ENCODE measurements at regions not wholly inside any gene's neighbourhood (a gene's known extent, or its start where the extent isn't known, plus 50 kb on each side); places are given as distances from the start of the nearest gene placed in this dataset.

DNA sequence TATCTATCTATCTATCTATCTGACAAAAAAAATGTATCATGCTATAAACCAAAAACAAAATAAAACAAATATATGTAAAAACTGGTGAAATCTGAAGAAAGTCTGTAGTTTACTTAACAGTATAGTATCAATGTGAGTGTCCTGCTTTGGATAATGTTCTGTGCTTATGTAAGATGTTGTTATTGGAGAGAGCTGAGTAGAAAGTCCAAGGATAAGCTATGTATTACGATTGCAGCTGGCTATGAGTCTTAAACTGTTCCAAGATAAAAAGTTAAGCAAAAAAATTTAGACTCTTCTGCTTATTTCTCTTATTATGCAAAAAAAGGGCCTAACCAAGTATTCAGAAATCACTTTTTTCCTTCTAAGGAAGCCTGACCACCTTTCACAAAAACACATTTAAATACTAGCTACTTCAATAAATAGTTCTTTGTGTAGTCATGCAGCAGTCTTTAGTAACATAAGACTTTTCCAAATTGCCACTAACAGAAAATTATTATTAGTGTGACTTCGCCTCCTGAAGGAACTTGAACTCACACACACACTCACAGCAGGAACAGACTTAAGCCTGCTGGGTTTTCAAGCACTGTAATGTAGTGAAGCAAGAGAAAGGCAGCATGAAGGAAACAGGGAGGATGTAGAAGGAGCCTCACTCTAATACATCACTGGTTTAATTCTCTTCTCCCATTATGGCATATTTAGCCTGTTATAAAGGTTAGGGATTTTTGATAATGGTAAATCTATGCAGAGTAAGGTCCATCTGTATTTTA lies 265.8 kb upstream of the GJE1 start:
- H3K4me1 ChIP-seq (ENCODE audit: control insufficient read depth, insufficient read depth, low read depth, low read length): no peaks in the 10 kb centered on the region
- no peak overlapping the region for H3K27ac ChIP-seq (ENCODE audit: low read length, poor library complexity, severe bottlenecking)
- no peak overlapping the region for H3K4me2 ChIP-seq (ENCODE audit: low read length, poor library complexity, severe bottlenecking)
- no peak overlapping the region for H3K14ac ChIP-seq (ENCODE audit: low read length in 2 of 2)
- no CpG with 5 or more reads among the region's 2 CpGs for WGBS
- H2BK15ac ChIP-seq (ENCODE audit: low read depth, poor library complexity, severe bottlenecking): no peak overlapping the region
- no peak overlapping the region for H3K18ac ChIP-seq (ENCODE audit: low read depth in 1 of 2, low read length in 2 of 2)
- H3K4ac ChIP-seq (ENCODE audit: low read depth in 1 of 2, low read length in 2 of 2): no peak overlapping the region
- no peaks in the 10 kb centered on the region for H3K36me3 ChIP-seq (ENCODE audit: control insufficient read depth in 1 of 2, insufficient read depth in 2 of 2, low read depth in 1 of 2, low read length in 2 of 2)
- H2BK5ac ChIP-seq (ENCODE audit: low read depth, low read length, poor library complexity, severe bottlenecking): no peak overlapping the region
- H2AK5ac ChIP-seq (ENCODE audit: low read length, severe bottlenecking): no peak overlapping the region
- H2AFZ ChIP-seq (ENCODE audit: low read depth, low read length): no peak overlapping the region
- H2BK12ac ChIP-seq (ENCODE audit: low read length in 2 of 2): no peak overlapping the region
- H3K9me3 ChIP-seq (ENCODE audit: control insufficient read depth, low read length): no peaks in the 10 kb centered on the region
- H4K91ac ChIP-seq (ENCODE audit: low read length): no peak overlapping the region
- no peaks in the 10 kb centered on the region for H3K79me1 ChIP-seq (replicated peaks; ENCODE audit: low read length, poor library complexity, severe bottlenecking)
- no peak overlapping the region for H3K4me3 ChIP-seq (ENCODE audit: insufficient read depth in 1 of 2, low read depth in 1 of 2, low read length in 2 of 2)
- DNase-seq: no peak
- H4K8ac ChIP-seq (ENCODE audit: low read length): no peak overlapping the region
- H2BK120ac ChIP-seq (ENCODE audit: low read depth, low read length): no peak overlapping the region
- H3K23ac ChIP-seq (ENCODE audit: low read length in 2 of 2): no peak overlapping the region
- no peak overlapping the region for H3K9ac ChIP-seq (ENCODE audit: low read length)
- H3K27me3 ChIP-seq (ENCODE audit: control insufficient read depth in 1 of 2, insufficient read depth in 1 of 2, low read length in 2 of 2): no peaks in the 10 kb centered on the region

DNA sequence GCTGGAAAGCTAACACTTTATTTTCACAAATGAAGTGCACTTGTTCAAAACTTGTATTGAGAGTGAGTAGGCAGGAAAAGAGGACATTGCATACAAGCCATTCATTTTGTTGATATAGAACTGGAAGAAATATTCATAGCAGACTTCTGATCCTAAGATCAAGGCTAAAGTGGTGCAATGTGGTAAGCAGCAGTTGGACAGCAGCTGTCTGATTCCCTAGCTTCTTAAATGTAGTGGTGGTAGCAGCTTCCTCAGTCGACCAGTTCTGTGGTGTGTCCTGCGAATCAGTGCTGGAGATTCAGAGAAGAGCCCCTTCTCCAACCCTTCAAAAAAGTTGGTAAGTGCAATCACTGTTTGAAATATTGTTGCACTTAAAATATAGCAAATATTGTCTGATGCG lies 281.7 kb upstream of the GJE1 start:
- Histone ChIP-seq H3K9ac (ENCODE audit: low read length) (no peak overlapping the region), H2BK12ac (ENCODE audit: low read length in 2 of 2) (no peak overlapping the region), H3K4me1 (ENCODE audit: control insufficient read depth, insufficient read depth, low read depth, low read length) (no peaks in the 10 kb centered on the region), H3K14ac (ENCODE audit: low read length in 2 of 2) (no peak overlapping the region), H2AFZ (ENCODE audit: low read depth, low read length) (no peak overlapping the region), H4K91ac (ENCODE audit: low read length) (no peak overlapping the region), H3K79me1 (replicated peaks; ENCODE audit: low read length, poor library complexity, severe bottlenecking) (no peaks in the 10 kb centered on the region), H3K36me3 (ENCODE audit: control insufficient read depth in 1 of 2, insufficient read depth in 2 of 2, low read depth in 1 of 2, low read length in 2 of 2) (no peaks in the 10 kb centered on the region), H3K27ac (ENCODE audit: low read length, poor library complexity, severe bottlenecking) (no peak overlapping the region), H4K8ac (ENCODE audit: low read length) (no peak overlapping the region), H3K4me3 (ENCODE audit: insufficient read depth in 1 of 2, low read depth in 1 of 2, low read length in 2 of 2) (no peak overlapping the region), H2AK5ac (ENCODE audit: low read length, severe bottlenecking) (no peak overlapping the region), H3K9me3 (ENCODE audit: control insufficient read depth, low read length) (no peaks in the 10 kb centered on the region), H3K18ac (ENCODE audit: low read depth in 1 of 2, low read length in 2 of 2) (no peak overlapping the region), H3K4ac (ENCODE audit: low read depth in 1 of 2, low read length in 2 of 2) (no peak overlapping the region), H2BK5ac (ENCODE audit: low read depth, low read length, poor library complexity, severe bottlenecking) (no peak overlapping the region), H3K23ac (ENCODE audit: low read length in 2 of 2) (no peak overlapping the region), H3K4me2 (ENCODE audit: low read length, poor library complexity, severe bottlenecking) (no peak overlapping the region), H2BK15ac (ENCODE audit: low read depth, poor library complexity, severe bottlenecking) (no peak overlapping the region), H3K27me3 (ENCODE audit: control insufficient read depth in 1 of 2, insufficient read depth in 1 of 2, low read length in 2 of 2) (no peaks in the 10 kb centered on the region), H2BK120ac (ENCODE audit: low read depth, low read length) (no peak overlapping the region)
- DNase-seq: no peak
- WGBS: 100% methylated on average over 2 of the region's 3 CpGs

DNA sequence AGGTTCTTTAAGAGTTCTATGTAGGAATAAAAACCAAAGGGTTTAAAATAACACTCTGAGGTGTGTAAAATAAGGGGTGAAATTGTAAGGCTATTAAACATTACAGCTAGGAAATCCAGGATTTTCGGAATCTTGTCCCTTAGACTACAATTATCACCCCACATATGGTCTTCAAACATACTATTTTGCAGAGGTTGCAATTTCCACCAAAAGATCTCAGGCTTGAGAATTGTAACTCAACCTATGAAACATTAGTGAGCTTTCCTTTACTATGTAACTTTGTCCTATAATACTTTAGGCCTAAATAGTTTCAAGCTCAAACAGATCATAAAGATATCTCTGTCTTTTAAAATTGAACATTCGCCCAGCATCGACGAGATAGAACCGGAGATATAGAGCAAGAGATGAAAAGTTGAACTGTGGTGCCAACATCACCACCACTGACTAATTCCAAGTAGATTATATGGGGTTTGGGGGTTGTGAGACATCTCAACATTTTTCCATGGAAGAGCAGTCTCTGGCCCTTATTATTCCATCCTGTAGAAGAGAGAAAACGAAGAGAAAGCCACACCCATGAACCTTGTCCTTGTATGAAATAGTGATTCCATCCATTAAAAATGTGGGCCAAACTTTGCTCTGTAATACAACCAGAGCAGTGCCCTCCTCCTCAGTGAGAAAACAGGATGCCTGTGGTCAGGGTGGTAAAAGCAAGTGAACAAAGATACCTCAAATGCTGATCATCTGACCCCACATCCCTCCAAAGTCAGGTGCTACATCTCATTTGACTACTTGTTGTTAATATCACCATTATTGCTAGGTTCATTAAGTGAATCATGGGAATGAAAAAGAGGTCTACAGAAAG lies 284.5 kb upstream of the GJE1 start:
- Histone ChIP-seq H3K9me3 (ENCODE audit: control insufficient read depth, low read length) (no peaks in the 10 kb centered on the region), H3K79me1 (replicated peaks; ENCODE audit: low read length, poor library complexity, severe bottlenecking) (no peaks in the 10 kb centered on the region)

DNA sequence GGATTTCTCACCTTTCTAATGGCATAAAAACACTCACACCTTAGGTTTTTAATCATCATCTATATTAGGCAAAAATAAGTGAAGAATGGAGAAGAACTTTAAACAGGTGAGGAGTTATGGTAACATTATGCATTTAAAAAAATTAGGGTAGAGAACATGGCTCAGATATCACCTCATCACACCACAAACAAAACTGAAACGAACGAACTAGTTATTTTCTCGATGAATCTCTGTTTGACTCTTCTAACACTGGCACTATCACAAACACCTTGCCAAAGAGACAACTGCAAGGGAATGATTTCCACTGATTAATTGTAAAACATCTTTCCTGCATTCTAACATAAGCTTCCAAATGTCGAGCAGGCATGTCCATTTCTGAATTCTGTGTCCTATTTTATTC lies 286.1 kb upstream of the GJE1 start:
- 98% methylated on average over 4 of the region's 4 CpGs for WGBS
- Histone ChIP-seq H2AFZ (ENCODE audit: low read depth, low read length) (no peak overlapping the region), H3K27me3 (ENCODE audit: control insufficient read depth in 1 of 2, insufficient read depth in 1 of 2, low read length in 2 of 2) (no peaks in the 10 kb centered on the region), H3K36me3 (ENCODE audit: control insufficient read depth in 1 of 2, insufficient read depth in 2 of 2, low read depth in 1 of 2, low read length in 2 of 2) (no peaks in the 10 kb centered on the region), H4K91ac (ENCODE audit: low read length) (no peak overlapping the region), H2BK15ac (ENCODE audit: low read depth, poor library complexity, severe bottlenecking) (no peak overlapping the region), H3K23ac (ENCODE audit: low read length in 2 of 2) (no peak overlapping the region), H2BK120ac (ENCODE audit: low read depth, low read length) (no peak overlapping the region), H3K4ac (ENCODE audit: low read depth in 1 of 2, low read length in 2 of 2) (no peak overlapping the region), H3K79me1 (replicated peaks; ENCODE audit: low read length, poor library complexity, severe bottlenecking) (no peaks in the 10 kb centered on the region), H2AK5ac (ENCODE audit: low read length, severe bottlenecking) (no peak overlapping the region), H3K18ac (ENCODE audit: low read depth in 1 of 2, low read length in 2 of 2) (no peak overlapping the region), H2BK5ac (ENCODE audit: low read depth, low read length, poor library complexity, severe bottlenecking) (no peak overlapping the region), H3K9me3 (ENCODE audit: control insufficient read depth, low read length) (no peaks in the 10 kb centered on the region), H2BK12ac (ENCODE audit: low read length in 2 of 2) (no peak overlapping the region), H3K4me1 (ENCODE audit: control insufficient read depth, insufficient read depth, low read depth, low read length) (no peaks in the 10 kb centered on the region), H3K9ac (ENCODE audit: low read length) (no peak overlapping the region), H3K4me2 (ENCODE audit: low read length, poor library complexity, severe bottlenecking) (no peak overlapping the region), H3K14ac (ENCODE audit: low read length in 2 of 2) (no peak overlapping the region), H3K27ac (ENCODE audit: low read length, poor library complexity, severe bottlenecking) (no peak overlapping the region), H3K4me3 (ENCODE audit: insufficient read depth in 1 of 2, low read depth in 1 of 2, low read length in 2 of 2) (no peak overlapping the region), H4K8ac (ENCODE audit: low read length) (no peak overlapping the region)
- DNase-seq: no peak

More for the DNA sequence above, 284.5 kb upstream of the GJE1 start:
- Histone ChIP-seq H2AK5ac (ENCODE audit: low read length, severe bottlenecking) (no peak overlapping the region), H3K36me3 (ENCODE audit: control insufficient read depth in 1 of 2, insufficient read depth in 2 of 2, low read depth in 1 of 2, low read length in 2 of 2) (no peaks in the 10 kb centered on the region), H3K9ac (ENCODE audit: low read length) (no peak overlapping the region), H2BK12ac (ENCODE audit: low read length in 2 of 2) (no peak overlapping the region), H2BK120ac (ENCODE audit: low read depth, low read length) (no peak overlapping the region), H3K27ac (ENCODE audit: low read length, poor library complexity, severe bottlenecking) (no peak overlapping the region), H3K18ac (ENCODE audit: low read depth in 1 of 2, low read length in 2 of 2) (no peak overlapping the region), H2AFZ (ENCODE audit: low read depth, low read length) (no peak overlapping the region), H3K27me3 (ENCODE audit: control insufficient read depth in 1 of 2, insufficient read depth in 1 of 2, low read length in 2 of 2) (no peaks in the 10 kb centered on the region), H3K4me2 (ENCODE audit: low read length, poor library complexity, severe bottlenecking) (no peak overlapping the region), H4K8ac (ENCODE audit: low read length) (no peak overlapping the region), H3K14ac (ENCODE audit: low read length in 2 of 2) (no peak overlapping the region), H4K91ac (ENCODE audit: low read length) (no peak overlapping the region), H3K4ac (ENCODE audit: low read depth in 1 of 2, low read length in 2 of 2) (no peak overlapping the region), H3K4me3 (ENCODE audit: insufficient read depth in 1 of 2, low read depth in 1 of 2, low read length in 2 of 2) (no peak overlapping the region), H3K4me1 (ENCODE audit: control insufficient read depth, insufficient read depth, low read depth, low read length) (no peaks in the 10 kb centered on the region), H2BK5ac (ENCODE audit: low read depth, low read length, poor library complexity, severe bottlenecking) (no peak overlapping the region), H2BK15ac (ENCODE audit: low read depth, poor library complexity, severe bottlenecking) (no peak overlapping the region), H3K23ac (ENCODE audit: low read length in 2 of 2) (no peak overlapping the region)
- no peak for DNase-seq
- 96% methylated on average over 5 of the region's 6 CpGs for WGBS
